Neural progenitor cell (in vitro differentiated cells): ENCODE measurements at regions not wholly inside any gene's neighbourhood (a gene's known extent, or its start where the extent isn't known, plus 50 kb on each side); places are given as distances from the start of the nearest gene placed in this dataset.

ENCODE experiments used
- DNase-seq: peaks from one replicate; pipeline ENCODE4 v3.0.0-alpha.2; 2016; ENCODE audit warnings: low spot score
- H2AFZ ChIP-seq: fragments of 200-600 bp; sonication (generic); replicated peaks from 2 replicates; pipeline ENCODE4 v1.6.1; 2016; ENCODE audit warnings: antibody characterized with exemption
- H3F3A ChIP-seq: fragments of 200-600 bp; sonication (generic); 2 replicates; pipeline ENCODE4 v1.6.1; 2016; ENCODE audit warnings: antibody characterized with exemption, low read depth
- H3K27ac ChIP-seq: fragments of 200-600 bp; sonication (generic); 2 replicates; pipeline ENCODE4 v1.5.1; 2016; ENCODE audit warnings: mild to moderate bottlenecking
- H3K27me3 ChIP-seq: fragments of 200-600 bp; sonication (generic); 2 replicates; pipeline ENCODE4 v1.6.1; 2016; ENCODE audit warnings: mild to moderate bottlenecking, moderate library complexity
- H3K36me3 ChIP-seq: fragments of 200-600 bp; sonication (generic); 2 replicates; pipeline ENCODE4 v1.5.1; 2016
- H3K4me1 ChIP-seq: fragments of 200-600 bp; sonication (generic); 2 replicates; pipeline ENCODE4 v1.6.1; 2016; ENCODE audit warnings: mixed run types
- H3K4me2 ChIP-seq: fragments of 200-600 bp; sonication (generic); 2 replicates; pipeline ENCODE4 v1.6.1; 2016
- H3K4me3 ChIP-seq: fragments of 200-600 bp; sonication (generic); 2 replicates; pipeline ENCODE4 v1.5.1; 2016
- H3K79me2 ChIP-seq: fragments of 200-600 bp; sonication (generic); 2 replicates; pipeline ENCODE4 v1.6.1; 2016; ENCODE audit warnings: low read depth
- H3K9ac ChIP-seq: fragments of 200-600 bp; sonication (generic); 2 replicates; pipeline ENCODE4 v1.6.1; 2016
- H3K9me3 ChIP-seq: fragments of 200-600 bp; sonication (generic); 2 replicates; pipeline ENCODE4 v1.5.1; 2016; ENCODE audit warnings: low read depth
- H4K20me1 ChIP-seq: fragments of 200-600 bp; sonication (generic); 2 replicates; pipeline ENCODE4 v1.6.1; 2016; ENCODE audit warnings: low read depth
- H3K27ac Mint-ChIP-seq: 3 replicates; pipeline ENCODE4 v1.8.0; 2021; ENCODE audit warnings: mixed read lengths
- H3K27me3 Mint-ChIP-seq: 2 replicates; pipeline ENCODE4 v1.8.0; 2022; ENCODE audit warnings: low read depth, mild to moderate bottlenecking, inconsistent platforms, moderate library complexity, mixed read lengths; ENCODE audit not compliant: insufficient read depth
- H3K36me3 Mint-ChIP-seq: 3 replicates; pipeline ENCODE4 v1.8.0; 2021; ENCODE audit warnings: mixed read lengths
- H3K4me1 Mint-ChIP-seq: 3 replicates; pipeline ENCODE4 v1.8.0; 2021; ENCODE audit warnings: mixed read lengths
- H3K4me3 Mint-ChIP-seq: 3 replicates; pipeline ENCODE4 v1.8.0; 2021; ENCODE audit warnings: mild to moderate bottlenecking, moderate library complexity, mixed read lengths
- H3K9me3 Mint-ChIP-seq: 3 replicates; pipeline ENCODE4 v1.8.0; 2020; ENCODE audit warnings: mixed read lengths
- CTCF ChIP-seq: fragments of 200-600 bp; sonication (generic); IDR thresholded peaks from 2 replicates; pipeline ENCODE4 v1.5.1; 2017; ENCODE audit warnings: antibody characterized with exemption, mild to moderate bottlenecking
- EZH2 ChIP-seq: fragments of 200-600 bp; sonication (generic); IDR thresholded peaks from 2 replicates; pipeline ENCODE4 v1.6.1; 2017; ENCODE audit warnings: antibody characterized with exemption, mild to moderate bottlenecking, moderate library complexity
- EZH2phosphoT487 ChIP-seq: fragments of 200-600 bp; sonication (generic); IDR thresholded peaks from 2 replicates; pipeline ENCODE4 v1.6.1; 2017; ENCODE audit warnings: antibody characterized with exemption

GRCh38 chr15:25596644-25597562 lies 158.1 kb upstream of the UBE3A start:
- no peak for DNase-seq
- Mint-ChIP-seq H3K27me3 (peaks cover 4% of the 10 kb centered on the region), H3K27ac (no peak overlapping the region), H3K4me3 (no peak overlapping the region), H3K4me1 (peaks cover 2% of the 10 kb centered on the region), H3K36me3 (no peaks in the 10 kb centered on the region), H3K9me3 (peaks cover 14% of the 10 kb centered on the region)
- H3K9ac ChIP-seq = no peak overlapping the region
- H3K4me3 ChIP-seq = no peak overlapping the region
- TF ChIP-seq CTCF (no peak), EZH2phosphoT487 (no peak), EZH2 (no peak)
- H3K27me3 ChIP-seq = no peaks in the 10 kb centered on the region
- no peaks in the 10 kb centered on the region for H3K4me1 ChIP-seq
- H2AFZ ChIP-seq = peak overlapping the region; percentile 69
- H4K20me1 ChIP-seq = no peaks in the 10 kb centered on the region
- H3F3A ChIP-seq = no peaks in the 10 kb centered on the region
- H3K79me2 ChIP-seq = no peaks in the 10 kb centered on the region
- H3K27ac ChIP-seq = no peak overlapping the region
- peaks cover 7% of the 10 kb centered on the region for H3K9me3 ChIP-seq
- H3K36me3 ChIP-seq = no peaks in the 10 kb centered on the region
- H3K4me2 ChIP-seq = no peak overlapping the region

GRCh38 chr15:25587616-25588340 lies 149.0 kb upstream of the UBE3A start:
- no peaks in the 10 kb centered on the region for H3K36me3 ChIP-seq
- H4K20me1 ChIP-seq = no peaks in the 10 kb centered on the region
- peaks cover 2% of the 10 kb centered on the region for H3K36me3 Mint-ChIP-seq
- no peak overlapping the region for H2AFZ ChIP-seq
- no peaks in the 10 kb centered on the region for H3K4me1 ChIP-seq
- H3K4me3 ChIP-seq = no peak overlapping the region
- no peaks in the 10 kb centered on the region for H3K4me1 Mint-ChIP-seq
- H3K27me3 Mint-ChIP-seq = no peaks in the 10 kb centered on the region
- no peaks in the 10 kb centered on the region for H3K79me2 ChIP-seq
- H3K4me2 ChIP-seq = no peak overlapping the region
- H3K9me3 ChIP-seq = peaks cover 3% of the 10 kb centered on the region
- no peak for DNase-seq
- no peak overlapping the region for H3K4me3 Mint-ChIP-seq
- no peak overlapping the region for H3K27ac ChIP-seq
- no peaks in the 10 kb centered on the region for H3K27me3 ChIP-seq
- H3K27ac Mint-ChIP-seq = no peak overlapping the region
- H3F3A ChIP-seq = no peaks in the 10 kb centered on the region
- H3K9ac ChIP-seq = no peak overlapping the region
- peaks cover 37% of the 10 kb centered on the region for H3K9me3 Mint-ChIP-seq
- TF ChIP-seq EZH2phosphoT487 (no peak), CTCF (no peak)

- DNase-seq = no peak
- Mint-ChIP-seq H3K4me1 (no peaks in the 10 kb centered on the region), H3K36me3 (no peaks in the 10 kb centered on the region), H3K4me3 (no peak overlapping the region), H3K27me3 (no peaks in the 10 kb centered on the region), H3K9me3 (peaks cover 23% of the 10 kb centered on the region), H3K27ac (no peak overlapping the region)
- no peak overlapping the region for H3K4me3 ChIP-seq
- H3K4me2 ChIP-seq = no peak overlapping the region
- no peaks in the 10 kb centered on the region for H3F3A ChIP-seq
- H3K9ac ChIP-seq = no peak overlapping the region
- H3K27me3 ChIP-seq = no peaks in the 10 kb centered on the region
- no peak overlapping the region for H2AFZ ChIP-seq
- no peaks in the 10 kb centered on the region for H4K20me1 ChIP-seq
- no peak overlapping the region for H3K27ac ChIP-seq
- no peak for TF ChIP-seq EZH2
- no peaks in the 10 kb centered on the region for H3K4me1 ChIP-seq
- H3K79me2 ChIP-seq = no peaks in the 10 kb centered on the region
- H3K9me3 ChIP-seq = no peaks in the 10 kb centered on the region
- H3K36me3 ChIP-seq = no peaks in the 10 kb centered on the region
Measured at GRCh38 chr15:25582886-25583285, 144.1 kb upstream of the UBE3A start.

GRCh38 chr15:25579127-25579526 lies 140.3 kb upstream of the UBE3A start:
- Mint-ChIP-seq H3K27me3 (no peaks in the 10 kb centered on the region), H3K4me1 (no peaks in the 10 kb centered on the region), H3K9me3 (no peaks in the 10 kb centered on the region), H3K36me3 (no peaks in the 10 kb centered on the region), H3K4me3 (no peak overlapping the region), H3K27ac (no peak overlapping the region)
- Histone ChIP-seq H3F3A (no peaks in the 10 kb centered on the region), H3K36me3 (no peaks in the 10 kb centered on the region), H2AFZ (no peak overlapping the region), H3K9ac (no peak overlapping the region), H4K20me1 (no peaks in the 10 kb centered on the region), H3K79me2 (no peaks in the 10 kb centered on the region), H3K27me3 (no peaks in the 10 kb centered on the region), H3K4me3 (no peak overlapping the region), H3K4me2 (no peak overlapping the region), H3K4me1 (no peaks in the 10 kb centered on the region), H3K27ac (no peak overlapping the region), H3K9me3 (no peaks in the 10 kb centered on the region)
- no peak for DNase-seq
- no peak for TF ChIP-seq EZH2
- TF ChIP-seq EZH2phosphoT487 = no peak
- no peak for TF ChIP-seq CTCF
